ENCODE measurements at regions not wholly inside any gene's neighbourhood (a gene's known extent, or its start where the extent isn't known, plus 50 kb on each side); places are given as distances from the start of the nearest gene placed in this dataset.

DNA sequence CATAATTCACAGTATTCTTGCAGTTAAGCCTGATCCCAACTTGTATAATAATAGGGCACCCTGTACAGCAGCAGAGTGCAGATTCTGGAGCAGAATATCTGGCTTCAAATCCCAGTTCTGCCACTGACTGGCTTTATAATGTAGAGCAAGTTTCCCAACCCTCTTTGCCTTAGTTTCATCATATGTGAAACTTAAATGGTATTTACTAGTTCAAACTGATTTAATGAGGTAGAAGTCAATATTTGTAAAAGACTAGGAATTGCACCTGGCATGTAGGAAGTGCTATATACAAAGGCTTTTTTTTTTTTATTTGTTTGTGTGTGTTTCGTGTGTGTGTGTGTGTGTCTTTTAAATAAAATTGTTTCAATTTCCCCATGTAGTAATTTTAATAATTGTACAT is 125.9 kb downstream of the CCER1 start:
- H3K9me3 ChIP-seq (ENCODE audit: control insufficient read depth in 1 of 2, low read length in 2 of 2) = no peaks in the 10 kb centered on the region
- no peak overlapping the region for H3K4me3 ChIP-seq (ENCODE audit: low read depth in 1 of 2, low read length in 2 of 2)
- no peaks in the 10 kb centered on the region for H3K36me3 ChIP-seq (ENCODE audit: control insufficient read depth in 1 of 2, insufficient read depth in 2 of 2, low read length in 2 of 2)
- H3K27ac ChIP-seq (ENCODE audit: low read length) = no peak overlapping the region
- H3K27me3 ChIP-seq (ENCODE audit: low read depth, low read length) = no peaks in the 10 kb centered on the region
- peaks cover 0 to 5% of the 10 kb centered on the region in 2 donors for H3K4me1 ChIP-seq (ENCODE audit: control insufficient read depth in 1 of 2, insufficient read depth in 2 of 2, low read length in 2 of 2)

- H3K4me3 ChIP-seq (ENCODE audit: low read depth in 1 of 2, low read length in 2 of 2) = no peak overlapping the region
- no peak overlapping the region for H3K27ac ChIP-seq (ENCODE audit: low read length)
- H3K36me3 ChIP-seq (ENCODE audit: control insufficient read depth in 1 of 2, insufficient read depth in 2 of 2, low read length in 2 of 2) = no peaks in the 10 kb centered on the region
- peaks cover 0 to 5% of the 10 kb centered on the region in 2 donors for H3K4me1 ChIP-seq (ENCODE audit: control insufficient read depth in 1 of 2, insufficient read depth in 2 of 2, low read length in 2 of 2)
- H3K9me3 ChIP-seq (ENCODE audit: control insufficient read depth in 1 of 2, low read length in 2 of 2) = no peaks in the 10 kb centered on the region
- H3K27me3 ChIP-seq (ENCODE audit: low read depth, low read length) = no peaks in the 10 kb centered on the region
Measured at GRCh38 chr12:90828621-90829020, 126.4 kb downstream of the CCER1 start.

GRCh38 chr12:90827567-90827966 is 127.4 kb downstream of the CCER1 start:
- Histone ChIP-seq H3K4me1 (ENCODE audit: control insufficient read depth in 1 of 2, insufficient read depth in 2 of 2, low read length in 2 of 2) (peaks cover 0 to 5% of the 10 kb centered on the region in 2 donors), H3K9me3 (ENCODE audit: control insufficient read depth in 1 of 2, low read length in 2 of 2) (no peaks in the 10 kb centered on the region), H3K27me3 (ENCODE audit: low read depth, low read length) (no peaks in the 10 kb centered on the region), H3K36me3 (ENCODE audit: control insufficient read depth in 1 of 2, insufficient read depth in 2 of 2, low read length in 2 of 2) (no peaks in the 10 kb centered on the region), H3K27ac (ENCODE audit: low read length) (no peak overlapping the region), H3K4me3 (ENCODE audit: low read depth in 1 of 2, low read length in 2 of 2) (no peak overlapping the region)

DNA sequence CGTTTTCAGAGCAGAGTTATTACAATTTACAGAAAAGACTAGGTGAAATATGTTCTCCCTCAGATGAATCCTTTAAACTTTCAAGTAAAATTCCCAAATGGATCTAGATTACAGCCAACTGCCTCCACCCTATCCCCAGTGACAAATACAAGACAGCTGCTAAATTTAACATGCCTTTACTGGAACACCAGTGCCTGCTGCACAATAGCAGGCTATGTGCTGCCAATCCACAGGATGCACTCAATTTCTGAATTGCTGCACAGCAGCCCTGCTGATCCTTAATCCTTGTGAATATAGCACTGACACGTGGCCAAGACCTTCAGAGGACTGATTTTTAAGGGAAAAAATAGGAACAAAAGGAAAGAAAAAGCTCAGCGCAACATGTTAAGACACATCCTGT is 128.9 kb downstream of the CCER1 start:
- Histone ChIP-seq H3K4me3 (ENCODE audit: low read depth in 1 of 2, low read length in 2 of 2) (no peak overlapping the region), H3K27ac (ENCODE audit: low read length) (no peak overlapping the region), H3K36me3 (ENCODE audit: control insufficient read depth in 1 of 2, insufficient read depth in 2 of 2, low read length in 2 of 2) (no peaks in the 10 kb centered on the region), H3K4me1 (ENCODE audit: control insufficient read depth in 1 of 2, insufficient read depth in 2 of 2, low read length in 2 of 2) (peaks cover 0 to 5% of the 10 kb centered on the region in 2 donors), H3K27me3 (ENCODE audit: low read depth, low read length) (no peaks in the 10 kb centered on the region), H3K9me3 (ENCODE audit: control insufficient read depth in 1 of 2, low read length in 2 of 2) (no peaks in the 10 kb centered on the region)

- no peaks in the 10 kb centered on the region for H3K9me3 ChIP-seq (ENCODE audit: control insufficient read depth in 1 of 2, low read length in 2 of 2)
- H3K27ac ChIP-seq (ENCODE audit: low read length) = no peak overlapping the region
- H3K4me1 ChIP-seq (ENCODE audit: control insufficient read depth in 1 of 2, insufficient read depth in 2 of 2, low read length in 2 of 2) = peaks cover 0 to 5% of the 10 kb centered on the region in 2 donors
- H3K27me3 ChIP-seq (ENCODE audit: low read depth, low read length) = no peaks in the 10 kb centered on the region
- no peak overlapping the region for H3K4me3 ChIP-seq (ENCODE audit: low read depth in 1 of 2, low read length in 2 of 2)
- no peaks in the 10 kb centered on the region for H3K36me3 ChIP-seq (ENCODE audit: control insufficient read depth in 1 of 2, insufficient read depth in 2 of 2, low read length in 2 of 2)
Measured at GRCh38 chr12:90823859-90824258, 131.1 kb downstream of the CCER1 start.

- Histone ChIP-seq H3K4me1 (ENCODE audit: control insufficient read depth in 1 of 2, insufficient read depth in 2 of 2, low read length in 2 of 2) (no peaks in the 10 kb centered on the region), H3K36me3 (ENCODE audit: control insufficient read depth in 1 of 2, insufficient read depth in 2 of 2, low read length in 2 of 2) (no peaks in the 10 kb centered on the region), H3K9me3 (ENCODE audit: control insufficient read depth in 1 of 2, low read length in 2 of 2) (no peaks in the 10 kb centered on the region), H3K27ac (ENCODE audit: low read length) (no peak overlapping the region), H3K27me3 (ENCODE audit: low read depth, low read length) (no peaks in the 10 kb centered on the region), H3K4me3 (ENCODE audit: low read depth in 1 of 2, low read length in 2 of 2) (no peak overlapping the region)
Measured at GRCh38 chr12:90819709-90820108, 135.3 kb downstream of the CCER1 start.

GRCh38 chr12:90816353-90817089 is 138.5 kb downstream of the CCER1 start:
- H3K27ac ChIP-seq (ENCODE audit: low read length) = no peak overlapping the region
- no peaks in the 10 kb centered on the region for H3K9me3 ChIP-seq (ENCODE audit: control insufficient read depth in 1 of 2, low read length in 2 of 2)
- no peaks in the 10 kb centered on the region for H3K27me3 ChIP-seq (ENCODE audit: low read depth, low read length)
- H3K4me1 ChIP-seq (ENCODE audit: control insufficient read depth in 1 of 2, insufficient read depth in 2 of 2, low read length in 2 of 2) = no peaks in the 10 kb centered on the region
- H3K36me3 ChIP-seq (ENCODE audit: control insufficient read depth in 1 of 2, insufficient read depth in 2 of 2, low read length in 2 of 2) = no peaks in the 10 kb centered on the region
- H3K4me3 ChIP-seq (ENCODE audit: low read depth in 1 of 2, low read length in 2 of 2) = no peak overlapping the region

DNA sequence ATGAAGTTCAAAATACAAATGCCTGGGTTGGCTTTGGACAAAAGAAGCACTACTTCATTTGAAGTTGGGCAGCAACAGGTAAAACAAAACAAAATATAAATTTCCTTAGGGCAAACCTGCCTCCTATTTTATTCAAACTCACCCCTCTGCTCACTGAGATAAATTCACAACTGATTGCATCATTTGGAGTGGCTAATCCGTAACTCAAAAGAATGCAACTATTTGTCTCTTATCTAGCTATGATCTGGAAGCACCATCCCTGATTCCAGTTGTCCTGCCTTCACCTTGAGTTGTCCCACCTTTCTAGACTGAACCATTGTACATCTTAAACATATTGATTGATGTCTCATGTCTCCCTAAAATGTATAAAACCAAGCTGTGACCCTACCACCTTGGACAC is 145.0 kb downstream of the CCER1 start:
- no peak overlapping the region for H3K4me3 ChIP-seq (ENCODE audit: low read depth in 1 of 2, low read length in 2 of 2)
- no peaks in the 10 kb centered on the region for H3K9me3 ChIP-seq (ENCODE audit: control insufficient read depth in 1 of 2, low read length in 2 of 2)
- H3K27me3 ChIP-seq (ENCODE audit: low read depth, low read length) = no peaks in the 10 kb centered on the region
- no peaks in the 10 kb centered on the region for H3K36me3 ChIP-seq (ENCODE audit: control insufficient read depth in 1 of 2, insufficient read depth in 2 of 2, low read length in 2 of 2)
- H3K27ac ChIP-seq (ENCODE audit: low read length) = no peak overlapping the region
- H3K4me1 ChIP-seq (ENCODE audit: control insufficient read depth in 1 of 2, insufficient read depth in 2 of 2, low read length in 2 of 2) = no peaks in the 10 kb centered on the region

DNA sequence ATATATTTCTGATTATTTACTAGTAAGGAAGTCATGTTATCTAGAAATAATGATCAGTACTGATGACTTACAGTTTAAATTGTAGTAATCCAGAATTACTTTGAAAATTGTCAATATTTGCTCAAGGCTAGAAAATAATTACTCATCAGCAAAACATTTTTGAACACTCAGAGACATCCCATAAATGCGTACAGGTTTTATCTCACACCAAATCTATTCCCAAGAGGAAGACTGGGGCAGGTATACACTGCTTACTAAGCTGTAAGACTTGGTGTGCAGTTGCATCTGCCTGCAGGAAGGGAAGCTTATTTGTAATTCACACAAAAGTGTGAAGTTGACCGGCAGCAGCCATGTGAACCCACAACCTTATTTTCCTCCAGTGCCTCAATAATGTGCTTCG is 146.4 kb downstream of the CCER1 start:
- no peaks in the 10 kb centered on the region for H3K27me3 ChIP-seq (ENCODE audit: low read depth, low read length)
- no peak overlapping the region for H3K27ac ChIP-seq (ENCODE audit: low read length)
- H3K9me3 ChIP-seq (ENCODE audit: control insufficient read depth in 1 of 2, low read length in 2 of 2) = no peaks in the 10 kb centered on the region
- no peak overlapping the region for H3K4me3 ChIP-seq (ENCODE audit: low read depth in 1 of 2, low read length in 2 of 2)
- no peaks in the 10 kb centered on the region for H3K4me1 ChIP-seq (ENCODE audit: control insufficient read depth in 1 of 2, insufficient read depth in 2 of 2, low read length in 2 of 2)
- no peaks in the 10 kb centered on the region for H3K36me3 ChIP-seq (ENCODE audit: control insufficient read depth in 1 of 2, insufficient read depth in 2 of 2, low read length in 2 of 2)

- H3K27me3 ChIP-seq (ENCODE audit: low read depth, low read length) = no peaks in the 10 kb centered on the region
- no peak overlapping the region for H3K4me3 ChIP-seq (ENCODE audit: low read depth in 1 of 2, low read length in 2 of 2)
- no peaks in the 10 kb centered on the region for H3K9me3 ChIP-seq (ENCODE audit: control insufficient read depth in 1 of 2, low read length in 2 of 2)
- no peaks in the 10 kb centered on the region for H3K36me3 ChIP-seq (ENCODE audit: control insufficient read depth in 1 of 2, insufficient read depth in 2 of 2, low read length in 2 of 2)
- no peak overlapping the region for H3K27ac ChIP-seq (ENCODE audit: low read length)
- H3K4me1 ChIP-seq (ENCODE audit: control insufficient read depth in 1 of 2, insufficient read depth in 2 of 2, low read length in 2 of 2) = no peaks in the 10 kb centered on the region
Measured at GRCh38 chr12:90802727-90803126, 152.2 kb downstream of the CCER1 start.

DNA sequence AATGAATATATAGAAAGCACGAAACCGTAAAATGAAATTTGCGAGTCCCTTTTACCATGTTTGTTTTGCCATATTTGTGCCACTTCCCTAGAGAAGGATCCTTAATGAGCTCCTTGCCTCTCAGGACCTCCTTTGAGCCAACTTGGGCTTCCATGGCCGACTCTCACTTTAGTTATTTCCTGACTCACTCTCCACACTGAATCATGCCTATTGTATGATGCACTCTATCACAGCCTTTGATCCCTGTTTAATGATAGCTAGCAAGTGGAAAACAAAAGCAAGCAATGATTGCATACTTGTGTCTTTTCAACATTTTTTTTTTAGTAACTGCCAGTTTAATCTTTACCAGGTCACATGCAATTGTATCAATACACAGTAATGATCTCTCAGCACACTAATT is 153.2 kb downstream of the CCER1 start:
- Histone ChIP-seq H3K36me3 (ENCODE audit: control insufficient read depth in 1 of 2, insufficient read depth in 2 of 2, low read length in 2 of 2) (no peaks in the 10 kb centered on the region), H3K4me3 (ENCODE audit: low read depth in 1 of 2, low read length in 2 of 2) (no peak overlapping the region), H3K27ac (ENCODE audit: low read length) (no peak overlapping the region), H3K4me1 (ENCODE audit: control insufficient read depth in 1 of 2, insufficient read depth in 2 of 2, low read length in 2 of 2) (no peaks in the 10 kb centered on the region), H3K27me3 (ENCODE audit: low read depth, low read length) (no peaks in the 10 kb centered on the region), H3K9me3 (ENCODE audit: control insufficient read depth in 1 of 2, low read length in 2 of 2) (no peaks in the 10 kb centered on the region)

- H3K4me1 ChIP-seq (ENCODE audit: control insufficient read depth in 1 of 2, insufficient read depth in 2 of 2, low read length in 2 of 2) = no peaks in the 10 kb centered on the region
- no peak overlapping the region for H3K4me3 ChIP-seq (ENCODE audit: low read depth in 1 of 2, low read length in 2 of 2)
- no peaks in the 10 kb centered on the region for H3K27me3 ChIP-seq (ENCODE audit: low read depth, low read length)
- no peaks in the 10 kb centered on the region for H3K9me3 ChIP-seq (ENCODE audit: control insufficient read depth in 1 of 2, low read length in 2 of 2)
- H3K36me3 ChIP-seq (ENCODE audit: control insufficient read depth in 1 of 2, insufficient read depth in 2 of 2, low read length in 2 of 2) = no peaks in the 10 kb centered on the region
- no peak overlapping the region for H3K27ac ChIP-seq (ENCODE audit: low read length)
Measured at GRCh38 chr12:90794212-90794611, 160.8 kb downstream of the CCER1 start.

All from muscle layer of duodenum (tissue), 2 donors.